NCI-H187 treated with DMSO at 0.1 percent for 48 hours (cell line): ENCODE measurements at regions not wholly inside any gene's neighbourhood (a gene's known extent, or its start where the extent isn't known, plus 50 kb on each side); places are given as distances from the start of the nearest gene placed in this dataset.
"Not testable (repeated sequence)": the region's sequence is repeated elsewhere in the genome, so short reads cannot be mapped to it uniquely, and the experiment has no call there.

ENCODE experiments used
- DNase-seq: peaks from one replicate; lab custom pipeline; 2025; lab: John Stamatoyannopoulos, UW

GRCh38 chr3:110001905-110002304, 664.6 kb upstream of the DPPA4 start:
- not testable (repeated sequence) for DNase-seq

GRCh38 chr3:110006913-110007312, 669.6 kb upstream of the DPPA4 start:
- DNase-seq: no peak

- DNase-seq: no peak
Observed at GRCh38 chr3:110015231-110015963, 678.1 kb upstream of the DPPA4 start.

- DNase-seq: no peak
Observed at GRCh38 chr3:110016235-110016815, 679.0 kb upstream of the DPPA4 start.

GRCh38 chr3:110017304-110017703, 680.0 kb upstream of the DPPA4 start:
- no peak for DNase-seq

GRCh38 chr3:110021659-110022058, 684.3 kb upstream of the DPPA4 start:
- no peak for DNase-seq

- DNase-seq: not testable (repeated sequence)
Observed at GRCh38 chr3:110023022-110023421, 685.7 kb upstream of the DPPA4 start.

- DNase-seq: no peak
Observed at GRCh38 chr3:110026421-110026820, 689.1 kb upstream of the DPPA4 start.

GRCh38 chr3:110027446-110028080, 690.2 kb upstream of the DPPA4 start:
- DNase-seq: no peak

- no peak for DNase-seq
Observed at GRCh38 chr3:110031975-110032374, 694.6 kb upstream of the DPPA4 start.

- no peak for DNase-seq
Observed at GRCh38 chr3:110059431-110059830, 722.1 kb upstream of the DPPA4 start.

GRCh38 chr3:110062716-110063115, 725.4 kb upstream of the DPPA4 start:
- no peak for DNase-seq

GRCh38 chr3:110063178-110063577, 725.8 kb upstream of the DPPA4 start:
- DNase-seq: no peak

GRCh38 chr3:110066206-110066605, 728.9 kb upstream of the DPPA4 start:
- DNase-seq: no peak

GRCh38 chr3:110067527-110067926, 730.2 kb upstream of the DPPA4 start:
- no peak for DNase-seq

GRCh38 chr3:110069761-110070160, 732.4 kb upstream of the DPPA4 start:
- no peak for DNase-seq

- no peak for DNase-seq
Observed at GRCh38 chr3:110070161-110070916, 733.0 kb upstream of the DPPA4 start.

GRCh38 chr3:110074095-110074494, 736.7 kb upstream of the DPPA4 start:
- no peak for DNase-seq

- no peak for DNase-seq
Observed at GRCh38 chr3:110077093-110077492, 739.7 kb upstream of the DPPA4 start.

- DNase-seq: no peak
Observed at GRCh38 chr3:110093411-110093810, 756.1 kb upstream of the DPPA4 start.

GRCh38 chr3:110093812-110094401, 756.6 kb upstream of the DPPA4 start:
- no peak for DNase-seq

- DNase-seq: no peak
Observed at GRCh38 chr3:110099711-110100110, 762.4 kb upstream of the DPPA4 start.
